ENCODE measurements at regions not wholly inside any gene's neighbourhood (a gene's known extent, or its start where the extent isn't known, plus 50 kb on each side); places are given as distances from the start of the nearest gene placed in this dataset.
"Not testable (repeated sequence)": the region's sequence is repeated elsewhere in the genome, so short reads cannot be mapped to it uniquely, and the experiment has no call there.

- H3K4me1 ChIP-seq (ENCODE audit: control insufficient read depth, insufficient read depth, low read length): no peaks in the 10 kb centered on the region
- no peaks in the 10 kb centered on the region for H3K27me3 ChIP-seq (ENCODE audit: control insufficient read depth, insufficient read depth, low read length)
- H3K27ac ChIP-seq (ENCODE audit: low read length): no peak overlapping the region
- H3K36me3 ChIP-seq (ENCODE audit: control insufficient read depth, insufficient read depth, low read length): no peaks in the 10 kb centered on the region
- DNase-seq: no peak
- no peak overlapping the region for H3K4me3 ChIP-seq (ENCODE audit: low read length)
- peaks cover 2% of the 10 kb centered on the region for H3K9me3 ChIP-seq (replicated peaks; ENCODE audit: control insufficient read depth, low read depth, low read length)
Observed at GRCh38 chrX:452598-452997, 65.9 kb upstream of the PPP2R3B start.

- 97% methylated on average over 6 of the region's 7 CpGs for WGBS (ENCODE audit: insufficient coverage)
- not testable (repeated sequence) for H3K27ac ChIP-seq (ENCODE audit: low read length); DNase-seq; H3K4me1 ChIP-seq (ENCODE audit: control insufficient read depth, insufficient read depth, low read length); H3K9me3 ChIP-seq (replicated peaks; ENCODE audit: control insufficient read depth, low read depth, low read length); H3K27me3 ChIP-seq (ENCODE audit: control insufficient read depth, insufficient read depth, low read length); H3K4me3 ChIP-seq (ENCODE audit: low read length); H3K36me3 ChIP-seq (ENCODE audit: control insufficient read depth, insufficient read depth, low read length)
Observed at GRCh38 chrX:454514-454913, 67.8 kb upstream of the PPP2R3B start.

GRCh38 chrX:455199-455598 is 68.5 kb upstream of the PPP2R3B start:
- Histone ChIP-seq H3K4me3 (ENCODE audit: low read length) (no peak overlapping the region), H3K36me3 (ENCODE audit: control insufficient read depth, insufficient read depth, low read length) (no peaks in the 10 kb centered on the region), H3K4me1 (ENCODE audit: control insufficient read depth, insufficient read depth, low read length) (no peaks in the 10 kb centered on the region), H3K9me3 (replicated peaks; ENCODE audit: control insufficient read depth, low read depth, low read length) (peaks cover 2% of the 10 kb centered on the region), H3K27ac (ENCODE audit: low read length) (no peak overlapping the region), H3K27me3 (ENCODE audit: control insufficient read depth, insufficient read depth, low read length) (peaks cover 9% of the 10 kb centered on the region)
- no peak for DNase-seq
- 15% methylated on average over 4 of the region's 8 CpGs for WGBS (ENCODE audit: insufficient coverage)

- DNase-seq: no peak
- no peaks in the 10 kb centered on the region for H3K4me1 ChIP-seq (ENCODE audit: control insufficient read depth, insufficient read depth, low read length)
- 42% methylated on average over 6 of the region's 9 CpGs for WGBS (ENCODE audit: insufficient coverage)
- H3K9me3 ChIP-seq (replicated peaks; ENCODE audit: control insufficient read depth, low read depth, low read length): peaks cover 2% of the 10 kb centered on the region
- H3K27ac ChIP-seq (ENCODE audit: low read length): no peak overlapping the region
- H3K4me3 ChIP-seq (ENCODE audit: low read length): no peak overlapping the region
- H3K36me3 ChIP-seq (ENCODE audit: control insufficient read depth, insufficient read depth, low read length): no peaks in the 10 kb centered on the region
- H3K27me3 ChIP-seq (ENCODE audit: control insufficient read depth, insufficient read depth, low read length): peaks cover 13% of the 10 kb centered on the region
Observed at GRCh38 chrX:455673-456072, 69.0 kb upstream of the PPP2R3B start.

GRCh38 chrX:456146-456545 is 69.4 kb upstream of the PPP2R3B start:
- peaks cover 13% of the 10 kb centered on the region for H3K27me3 ChIP-seq (ENCODE audit: control insufficient read depth, insufficient read depth, low read length)
- no peak overlapping the region for H3K4me3 ChIP-seq (ENCODE audit: low read length)
- H3K27ac ChIP-seq (ENCODE audit: low read length): no peak overlapping the region
- H3K36me3 ChIP-seq (ENCODE audit: control insufficient read depth, insufficient read depth, low read length): no peaks in the 10 kb centered on the region
- no peak for DNase-seq
- H3K4me1 ChIP-seq (ENCODE audit: control insufficient read depth, insufficient read depth, low read length): no peaks in the 10 kb centered on the region
- peaks cover 2% of the 10 kb centered on the region for H3K9me3 ChIP-seq (replicated peaks; ENCODE audit: control insufficient read depth, low read depth, low read length)

- Histone ChIP-seq H3K4me3 (ENCODE audit: low read length) (no peak overlapping the region), H3K9me3 (replicated peaks; ENCODE audit: control insufficient read depth, low read depth, low read length) (peaks cover 2% of the 10 kb centered on the region), H3K4me1 (ENCODE audit: control insufficient read depth, insufficient read depth, low read length) (no peaks in the 10 kb centered on the region), H3K27me3 (ENCODE audit: control insufficient read depth, insufficient read depth, low read length) (peaks cover 13% of the 10 kb centered on the region), H3K27ac (ENCODE audit: low read length) (no peak overlapping the region), H3K36me3 (ENCODE audit: control insufficient read depth, insufficient read depth, low read length) (no peaks in the 10 kb centered on the region)
- 46% methylated on average over 3 of the region's 5 CpGs for WGBS (ENCODE audit: insufficient coverage)
- DNase-seq: no peak
Observed at GRCh38 chrX:456551-457291, 70.0 kb upstream of the PPP2R3B start.

- Histone ChIP-seq H3K27ac (ENCODE audit: low read length) (no peak overlapping the region), H3K27me3 (ENCODE audit: control insufficient read depth, insufficient read depth, low read length) (peaks cover 13% of the 10 kb centered on the region), H3K36me3 (ENCODE audit: control insufficient read depth, insufficient read depth, low read length) (no peaks in the 10 kb centered on the region), H3K4me1 (ENCODE audit: control insufficient read depth, insufficient read depth, low read length) (no peaks in the 10 kb centered on the region), H3K9me3 (replicated peaks; ENCODE audit: control insufficient read depth, low read depth, low read length) (peaks cover 2% of the 10 kb centered on the region), H3K4me3 (ENCODE audit: low read length) (no peak overlapping the region)
- 82% methylated on average over 2 of the region's 2 CpGs for WGBS (ENCODE audit: insufficient coverage)
- DNase-seq: no peak
Observed at GRCh38 chrX:457292-457679, 70.6 kb upstream of the PPP2R3B start.

GRCh38 chrX:458631-459061 is 71.9 kb upstream of the PPP2R3B start:
- Histone ChIP-seq H3K4me1 (ENCODE audit: control insufficient read depth, insufficient read depth, low read length) (no peaks in the 10 kb centered on the region), H3K4me3 (ENCODE audit: low read length) (no peak overlapping the region), H3K27ac (ENCODE audit: low read length) (no peak overlapping the region), H3K36me3 (ENCODE audit: control insufficient read depth, insufficient read depth, low read length) (no peaks in the 10 kb centered on the region), H3K27me3 (ENCODE audit: control insufficient read depth, insufficient read depth, low read length) (peaks cover 13% of the 10 kb centered on the region), H3K9me3 (replicated peaks; ENCODE audit: control insufficient read depth, low read depth, low read length) (peaks cover 2% of the 10 kb centered on the region)
- DNase-seq: no peak
- 90% methylated on average over 9 of the region's 20 CpGs for WGBS (ENCODE audit: insufficient coverage)

GRCh38 chrX:459611-460010 is 72.9 kb upstream of the PPP2R3B start:
- no peaks in the 10 kb centered on the region for H3K4me1 ChIP-seq (ENCODE audit: control insufficient read depth, insufficient read depth, low read length)
- H3K27me3 ChIP-seq (ENCODE audit: control insufficient read depth, insufficient read depth, low read length): peaks cover 13% of the 10 kb centered on the region
- H3K9me3 ChIP-seq (replicated peaks; ENCODE audit: control insufficient read depth, low read depth, low read length): peaks cover under 1% of the 10 kb centered on the region
- H3K36me3 ChIP-seq (ENCODE audit: control insufficient read depth, insufficient read depth, low read length): no peaks in the 10 kb centered on the region
- no peak for DNase-seq
- WGBS (ENCODE audit: insufficient coverage): 39% methylated on average over 18 of the region's 20 CpGs
- H3K4me3 ChIP-seq (ENCODE audit: low read length): no peak overlapping the region
- H3K27ac ChIP-seq (ENCODE audit: low read length): no peak overlapping the region

- H3K4me3 ChIP-seq (ENCODE audit: low read length): no peak overlapping the region
- 37% methylated on average over 11 of the region's 11 CpGs for WGBS (ENCODE audit: insufficient coverage)
- H3K4me1 ChIP-seq (ENCODE audit: control insufficient read depth, insufficient read depth, low read length): no peaks in the 10 kb centered on the region
- H3K27ac ChIP-seq (ENCODE audit: low read length): no peak overlapping the region
- DNase-seq: no peak
- no peaks in the 10 kb centered on the region for H3K36me3 ChIP-seq (ENCODE audit: control insufficient read depth, insufficient read depth, low read length)
- H3K9me3 ChIP-seq (replicated peaks; ENCODE audit: control insufficient read depth, low read depth, low read length): no peaks in the 10 kb centered on the region
- H3K27me3 ChIP-seq (ENCODE audit: control insufficient read depth, insufficient read depth, low read length): peaks cover 13% of the 10 kb centered on the region
Observed at GRCh38 chrX:460116-460515, 73.4 kb upstream of the PPP2R3B start.

All from muscle of leg (tissue), 3 donors.